ENCODE measurements at regions not wholly inside any gene's neighbourhood (a gene's known extent, or its start where the extent isn't known, plus 50 kb on each side); places are given as distances from the start of the nearest gene placed in this dataset.

GRCh38 chr14:61899497-61899896 is 137.3 kb downstream of the SNAPC1 start (continued):
- TF ChIP-seq, protein P1, sequence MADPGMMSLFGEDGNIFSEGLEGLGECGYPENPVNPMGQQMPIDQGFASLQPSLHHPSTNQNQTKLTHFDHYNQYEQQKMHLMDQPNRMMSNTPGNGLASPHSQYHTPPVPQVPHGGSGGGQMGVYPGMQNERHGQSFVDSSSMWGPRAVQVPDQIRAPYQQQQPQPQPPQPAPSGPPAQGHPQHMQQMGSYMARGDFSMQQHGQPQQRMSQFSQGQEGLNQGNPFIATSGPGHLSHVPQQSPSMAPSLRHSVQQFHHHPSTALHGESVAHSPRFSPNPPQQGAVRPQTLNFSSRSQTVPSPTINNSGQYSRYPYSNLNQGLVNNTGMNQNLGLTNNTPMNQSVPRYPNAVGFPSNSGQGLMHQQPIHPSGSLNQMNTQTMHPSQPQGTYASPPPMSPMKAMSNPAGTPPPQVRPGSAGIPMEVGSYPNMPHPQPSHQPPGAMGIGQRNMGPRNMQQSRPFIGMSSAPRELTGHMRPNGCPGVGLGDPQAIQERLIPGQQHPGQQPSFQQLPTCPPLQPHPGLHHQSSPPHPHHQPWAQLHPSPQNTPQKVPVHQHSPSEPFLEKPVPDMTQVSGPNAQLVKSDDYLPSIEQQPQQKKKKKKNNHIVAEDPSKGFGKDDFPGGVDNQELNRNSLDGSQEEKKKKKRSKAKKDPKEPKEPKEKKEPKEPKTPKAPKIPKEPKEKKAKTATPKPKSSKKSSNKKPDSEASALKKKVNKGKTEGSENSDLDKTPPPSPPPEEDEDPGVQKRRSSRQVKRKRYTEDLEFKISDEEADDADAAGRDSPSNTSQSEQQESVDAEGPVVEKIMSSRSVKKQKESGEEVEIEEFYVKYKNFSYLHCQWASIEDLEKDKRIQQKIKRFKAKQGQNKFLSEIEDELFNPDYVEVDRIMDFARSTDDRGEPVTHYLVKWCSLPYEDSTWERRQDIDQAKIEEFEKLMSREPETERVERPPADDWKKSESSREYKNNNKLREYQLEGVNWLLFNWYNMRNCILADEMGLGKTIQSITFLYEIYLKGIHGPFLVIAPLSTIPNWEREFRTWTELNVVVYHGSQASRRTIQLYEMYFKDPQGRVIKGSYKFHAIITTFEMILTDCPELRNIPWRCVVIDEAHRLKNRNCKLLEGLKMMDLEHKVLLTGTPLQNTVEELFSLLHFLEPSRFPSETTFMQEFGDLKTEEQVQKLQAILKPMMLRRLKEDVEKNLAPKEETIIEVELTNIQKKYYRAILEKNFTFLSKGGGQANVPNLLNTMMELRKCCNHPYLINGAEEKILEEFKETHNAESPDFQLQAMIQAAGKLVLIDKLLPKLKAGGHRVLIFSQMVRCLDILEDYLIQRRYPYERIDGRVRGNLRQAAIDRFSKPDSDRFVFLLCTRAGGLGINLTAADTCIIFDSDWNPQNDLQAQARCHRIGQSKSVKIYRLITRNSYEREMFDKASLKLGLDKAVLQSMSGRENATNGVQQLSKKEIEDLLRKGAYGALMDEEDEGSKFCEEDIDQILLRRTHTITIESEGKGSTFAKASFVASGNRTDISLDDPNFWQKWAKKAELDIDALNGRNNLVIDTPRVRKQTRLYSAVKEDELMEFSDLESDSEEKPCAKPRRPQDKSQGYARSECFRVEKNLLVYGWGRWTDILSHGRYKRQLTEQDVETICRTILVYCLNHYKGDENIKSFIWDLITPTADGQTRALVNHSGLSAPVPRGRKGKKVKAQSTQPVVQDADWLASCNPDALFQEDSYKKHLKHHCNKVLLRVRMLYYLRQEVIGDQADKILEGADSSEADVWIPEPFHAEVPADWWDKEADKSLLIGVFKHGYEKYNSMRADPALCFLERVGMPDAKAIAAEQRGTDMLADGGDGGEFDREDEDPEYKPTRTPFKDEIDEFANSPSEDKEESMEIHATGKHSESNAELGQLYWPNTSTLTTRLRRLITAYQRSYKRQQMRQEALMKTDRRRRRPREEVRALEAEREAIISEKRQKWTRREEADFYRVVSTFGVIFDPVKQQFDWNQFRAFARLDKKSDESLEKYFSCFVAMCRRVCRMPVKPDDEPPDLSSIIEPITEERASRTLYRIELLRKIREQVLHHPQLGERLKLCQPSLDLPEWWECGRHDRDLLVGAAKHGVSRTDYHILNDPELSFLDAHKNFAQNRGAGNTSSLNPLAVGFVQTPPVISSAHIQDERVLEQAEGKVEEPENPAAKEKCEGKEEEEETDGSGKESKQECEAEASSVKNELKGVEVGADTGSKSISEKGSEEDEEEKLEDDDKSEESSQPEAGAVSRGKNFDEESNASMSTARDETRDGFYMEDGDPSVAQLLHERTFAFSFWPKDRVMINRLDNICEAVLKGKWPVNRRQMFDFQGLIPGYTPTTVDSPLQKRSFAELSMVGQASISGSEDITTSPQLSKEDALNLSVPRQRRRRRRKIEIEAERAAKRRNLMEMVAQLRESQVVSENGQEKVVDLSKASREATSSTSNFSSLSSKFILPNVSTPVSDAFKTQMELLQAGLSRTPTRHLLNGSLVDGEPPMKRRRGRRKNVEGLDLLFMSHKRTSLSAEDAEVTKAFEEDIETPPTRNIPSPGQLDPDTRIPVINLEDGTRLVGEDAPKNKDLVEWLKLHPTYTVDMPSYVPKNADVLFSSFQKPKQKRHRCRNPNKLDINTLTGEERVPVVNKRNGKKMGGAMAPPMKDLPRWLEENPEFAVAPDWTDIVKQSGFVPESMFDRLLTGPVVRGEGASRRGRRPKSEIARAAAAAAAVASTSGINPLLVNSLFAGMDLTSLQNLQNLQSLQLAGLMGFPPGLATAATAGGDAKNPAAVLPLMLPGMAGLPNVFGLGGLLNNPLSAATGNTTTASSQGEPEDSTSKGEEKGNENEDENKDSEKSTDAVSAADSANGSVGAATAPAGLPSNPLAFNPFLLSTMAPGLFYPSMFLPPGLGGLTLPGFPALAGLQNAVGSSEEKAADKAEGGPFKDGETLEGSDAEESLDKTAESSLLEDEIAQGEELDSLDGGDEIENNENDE (IDR thresholded peaks at IDR 0.05; ENCODE audit: low read depth, low read length): no peak
